GM03348 (cell line): ENCODE measurements at regions not wholly inside any gene's neighbourhood (a gene's known extent, or its start where the extent isn't known, plus 50 kb on each side); places are given as distances from the start of the nearest gene placed in this dataset.
A peak's percentile ranks its signal among the peaks of the same experiment; 100 is the strongest.

ENCODE experiments used
- DNase-seq: peaks from one replicate; pipeline ENCODE4 v3.0.0; 2012; ENCODE audit warnings: low spot score

DNA sequence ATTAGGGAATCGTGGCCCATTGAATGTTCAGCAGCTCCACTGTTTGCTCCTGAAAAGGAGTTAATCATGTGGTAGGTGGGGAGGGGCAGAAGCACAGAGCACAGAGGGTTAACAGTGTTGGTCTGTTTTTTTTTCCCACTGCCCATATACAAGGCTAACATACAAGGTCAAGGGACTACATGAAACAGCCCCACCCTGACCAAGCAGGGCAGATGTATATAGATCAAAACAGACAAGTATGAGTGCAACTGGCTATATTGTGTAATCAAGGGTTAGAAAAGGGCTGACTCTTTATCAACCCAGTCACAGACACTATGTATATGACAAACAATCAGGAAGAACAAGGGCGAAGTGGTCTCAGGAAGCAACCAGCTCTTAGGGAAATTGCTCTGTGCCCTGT, 186.6 kb upstream of the CDH11 start:
- DNase-seq, result no peak

GRCh38 chr16:65307286-65307685, 185.4 kb upstream of the CDH11 start:
- DNase-seq, result no peak

- DNase-seq, result no peak
Measured at GRCh38 chr16:65306722-65307121, 184.9 kb upstream of the CDH11 start.

GRCh38 chr16:65306300-65306699, 184.4 kb upstream of the CDH11 start:
- no peak for DNase-seq

DNA sequence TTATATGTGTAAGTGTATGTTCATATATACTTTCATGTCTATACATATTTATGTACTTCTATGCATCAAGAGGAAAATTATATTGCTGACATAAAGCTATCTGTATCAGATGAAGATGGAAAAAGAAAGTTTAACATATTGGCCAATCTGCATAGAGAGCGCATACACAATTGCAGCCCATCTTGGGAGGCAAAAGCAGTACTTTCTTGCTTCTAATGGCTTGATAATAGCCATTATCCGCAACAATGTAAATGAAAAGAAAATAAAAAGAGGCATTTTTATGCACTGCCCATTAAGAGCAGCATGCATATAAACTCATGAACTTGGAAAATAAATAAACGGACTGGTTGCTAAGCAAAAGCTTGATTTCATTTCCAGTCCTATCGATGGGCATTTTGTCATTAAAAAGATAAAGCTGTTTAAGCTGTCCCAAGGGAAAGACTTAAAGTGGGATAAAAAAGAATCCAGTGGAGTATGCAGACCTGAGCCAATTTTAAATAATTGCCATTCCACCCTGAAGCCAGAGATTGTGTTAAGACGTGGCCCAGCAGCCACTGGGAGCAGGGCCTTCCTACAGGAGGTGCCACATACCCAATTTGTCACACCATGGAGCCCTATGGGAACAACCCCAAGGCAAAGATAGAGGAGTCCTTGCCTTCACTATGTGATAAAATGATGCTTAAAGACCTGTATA, 183.6 kb upstream of the CDH11 start:
- no peak for DNase-seq

DNA sequence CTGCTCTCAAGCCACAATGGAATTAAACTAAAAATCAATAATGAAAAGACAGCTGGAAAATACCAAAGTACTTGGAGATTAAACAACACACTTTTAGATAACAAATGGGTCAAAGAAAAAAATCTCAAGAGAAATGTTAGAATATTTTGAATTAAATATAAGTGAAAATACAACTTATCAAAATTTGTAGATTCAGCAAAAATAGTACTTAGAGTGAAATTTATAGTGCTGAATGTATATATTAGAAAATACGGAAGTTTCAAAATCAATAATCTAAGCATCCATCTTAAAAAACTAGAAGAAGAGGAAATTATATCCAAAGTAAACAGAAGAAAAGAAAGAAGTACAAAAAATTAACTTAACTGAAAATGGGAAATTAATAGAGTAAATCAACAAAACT, 179.2 kb upstream of the CDH11 start:
- DNase-seq, result no peak

GRCh38 chr16:65297453-65297852, 175.6 kb upstream of the CDH11 start:
- no peak for DNase-seq

DNA sequence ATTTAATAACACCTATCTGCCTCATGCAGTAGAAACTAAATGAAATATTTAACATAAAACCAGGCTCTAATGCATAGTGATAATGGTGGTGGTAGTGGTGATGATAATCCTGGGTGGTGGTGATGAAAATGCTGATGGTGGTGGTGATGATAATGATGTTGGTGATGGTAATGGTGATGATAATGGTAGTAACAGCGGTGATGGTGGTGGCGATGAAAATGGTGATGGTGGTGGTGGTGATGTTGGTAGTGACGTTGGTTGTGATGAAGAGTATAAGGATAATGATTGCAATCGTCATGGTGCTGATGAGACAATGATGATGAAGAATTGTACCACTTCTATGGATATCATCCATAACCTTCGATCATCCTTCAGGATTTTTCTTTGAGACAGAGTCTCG, 173.7 kb upstream of the CDH11 start:
- DNase-seq, result no peak

DNA sequence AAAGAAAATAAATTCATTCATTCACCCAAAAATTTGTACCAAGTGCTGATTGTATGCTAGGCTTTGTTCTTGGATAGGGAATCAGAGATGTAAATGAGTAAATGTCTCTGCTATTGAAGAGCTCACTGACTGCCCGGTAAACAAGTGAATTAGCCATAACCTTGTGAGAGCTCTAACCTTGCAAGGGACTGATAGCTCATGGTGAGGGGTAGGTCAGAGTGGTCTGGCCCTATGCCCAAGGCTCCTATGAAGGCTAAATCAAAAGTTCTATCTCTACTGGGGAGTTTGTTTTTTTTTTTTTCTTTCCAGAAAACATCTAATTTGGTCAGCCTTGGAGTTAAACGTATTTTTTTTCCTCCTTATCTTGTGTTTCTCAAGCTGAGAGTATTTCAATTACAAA, 172.8 kb upstream of the CDH11 start:
- no peak for DNase-seq

GRCh38 chr16:65294165-65294564, 172.3 kb upstream of the CDH11 start:
- DNase-seq, result no peak

GRCh38 chr16:65289022-65289421, 167.2 kb upstream of the CDH11 start:
- no peak for DNase-seq

DNA sequence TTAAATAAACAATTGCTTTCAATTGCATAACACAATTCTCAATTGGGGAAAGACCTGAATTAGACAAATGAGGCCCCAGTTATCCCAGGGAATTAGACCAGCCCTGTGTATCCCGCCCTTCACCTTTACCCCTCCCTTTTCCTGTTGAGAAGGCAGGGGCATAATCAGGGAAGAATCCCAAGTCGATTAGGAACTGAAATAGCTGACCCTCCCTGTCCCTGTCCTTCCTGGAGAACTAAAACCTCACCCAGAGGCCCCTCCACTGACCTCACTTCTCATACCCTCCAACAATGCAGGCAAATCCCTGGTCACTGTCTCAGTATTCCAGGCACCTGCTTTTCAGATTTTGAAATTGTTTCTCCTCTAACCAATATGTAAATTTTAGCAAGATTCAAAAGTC, 165.4 kb upstream of the CDH11 start:
- no peak for DNase-seq

DNA sequence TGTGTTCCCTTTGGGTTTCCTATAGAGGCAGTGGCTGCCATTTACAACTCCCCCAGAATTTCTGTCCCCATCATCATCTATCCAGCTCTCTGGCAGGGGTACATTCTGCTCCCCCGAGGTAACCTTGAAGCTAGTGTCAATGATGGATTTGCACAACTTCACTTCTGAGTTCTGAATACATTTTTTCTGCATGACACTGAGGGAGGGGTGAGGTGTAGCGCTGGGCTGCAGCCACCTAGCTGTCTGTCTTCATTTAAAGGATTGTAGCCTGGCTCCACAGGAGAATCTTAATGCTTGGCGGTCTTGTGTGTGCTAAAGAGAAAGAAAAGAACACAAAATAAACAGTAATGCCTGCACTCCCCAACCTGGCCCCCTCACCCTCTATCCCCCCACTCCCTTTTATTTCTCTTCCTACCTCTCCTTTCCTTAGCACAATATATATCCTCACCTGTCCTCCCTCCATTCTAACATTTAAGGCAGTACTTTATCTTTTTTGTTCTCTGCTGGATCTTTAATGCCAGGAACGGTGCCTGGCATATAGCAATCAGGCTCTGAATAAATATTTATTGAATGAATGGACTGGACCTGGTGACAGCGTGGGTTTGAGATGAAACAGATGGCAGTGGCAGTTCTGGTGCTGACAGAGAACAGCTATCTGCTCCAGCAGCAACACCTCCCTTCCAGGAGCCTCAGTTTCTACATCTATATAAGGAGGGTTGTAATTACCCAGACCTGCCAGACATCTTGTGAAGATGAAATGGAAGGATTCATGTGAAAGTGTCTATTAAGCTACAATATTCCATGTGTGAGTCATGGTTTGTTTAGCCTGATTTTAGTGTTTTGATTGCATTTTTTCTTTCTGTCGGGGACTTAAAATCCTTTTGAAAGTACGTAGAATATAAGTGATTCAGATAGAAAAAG, 163.5 kb upstream of the CDH11 start:
- DNase-seq, result no peak

DNA sequence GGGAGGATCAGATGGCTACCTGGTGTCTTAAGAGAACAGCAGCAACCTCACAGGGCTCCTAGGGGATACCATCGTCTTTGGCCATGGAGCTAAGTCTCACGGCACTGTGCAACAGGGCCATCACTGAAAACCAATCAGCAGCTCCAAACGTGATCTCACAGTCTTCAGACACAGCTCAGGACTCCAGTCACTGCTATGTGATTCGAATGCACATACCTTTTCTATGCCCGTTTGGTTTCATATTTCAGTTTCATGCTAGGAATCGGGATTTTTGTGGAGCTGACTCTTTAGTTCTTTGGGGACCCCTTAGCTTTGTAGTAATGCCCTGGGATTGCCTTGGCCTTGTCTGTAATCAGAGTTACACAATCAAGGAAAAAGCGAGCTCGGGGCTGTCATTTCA, 162.8 kb upstream of the CDH11 start:
- DNase-seq, result no peak

DNA sequence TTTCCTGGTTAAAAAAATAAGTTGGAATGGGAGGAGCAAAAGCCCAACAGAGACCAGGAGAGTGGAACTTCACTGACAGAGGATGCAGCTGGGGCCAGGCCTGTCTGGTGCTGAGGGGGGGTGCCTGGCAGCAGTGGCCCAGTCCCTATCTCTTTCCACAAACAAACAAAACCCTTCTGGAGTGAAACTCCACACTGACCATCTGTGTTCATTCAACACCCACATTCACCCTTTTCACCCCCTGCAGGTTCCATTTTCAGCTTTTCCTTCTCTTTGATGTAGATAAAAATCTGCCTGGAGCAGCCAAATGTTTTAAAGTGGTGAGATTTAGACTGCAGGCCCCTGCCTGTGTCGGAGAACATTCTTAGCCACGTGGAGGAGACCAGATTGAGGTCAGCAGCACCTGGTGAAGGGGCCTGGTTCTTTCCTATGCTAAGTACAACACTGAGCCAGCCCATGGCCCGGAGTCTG, 161.4 kb upstream of the CDH11 start:
- DNase-seq, result no peak

- no peak for DNase-seq
Measured at GRCh38 chr16:65281586-65281985, 159.7 kb upstream of the CDH11 start.

- DNase-seq, result no peak
Measured at GRCh38 chr16:65280845-65281512, 159.1 kb upstream of the CDH11 start.

DNA sequence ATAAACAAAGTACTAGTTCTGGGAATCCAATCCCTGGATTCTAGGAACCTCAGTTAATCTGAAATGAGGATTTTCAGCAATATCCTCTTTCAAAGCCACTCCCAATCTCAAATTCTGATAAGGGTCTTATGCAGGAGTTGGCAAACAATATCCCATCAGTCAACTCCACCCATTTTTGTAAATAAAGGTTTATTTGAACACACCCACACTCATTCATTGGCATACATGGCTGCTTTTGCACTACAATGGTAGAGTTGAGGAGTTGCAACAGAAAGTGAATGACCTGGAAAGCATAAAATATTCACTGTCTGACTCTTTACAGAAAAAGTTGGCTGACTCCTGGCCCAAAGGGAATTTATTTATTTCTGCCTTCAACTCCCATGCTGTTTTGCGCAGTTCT, 157.7 kb upstream of the CDH11 start:
- no peak for DNase-seq

- no peak for DNase-seq
Measured at GRCh38 chr16:65278874-65279273, 157.0 kb upstream of the CDH11 start.

DNA sequence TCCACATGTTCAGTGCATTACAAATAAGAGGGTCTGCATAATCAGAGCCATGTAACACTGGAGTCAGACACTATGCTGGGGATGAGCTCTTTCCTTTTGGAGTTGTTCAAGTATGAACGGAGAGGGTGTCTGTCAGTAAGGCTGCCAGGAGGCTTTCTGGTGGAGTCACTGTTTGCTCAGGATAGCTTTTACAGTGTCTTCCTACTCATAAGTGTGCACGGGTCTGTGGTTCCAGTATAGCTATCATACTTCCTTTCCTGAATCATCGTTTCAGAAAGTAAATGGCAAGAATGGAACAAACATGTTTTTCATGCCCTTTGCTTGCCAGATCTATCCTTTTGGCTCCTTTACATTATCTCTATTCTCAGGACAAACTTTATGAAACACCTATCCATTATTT, 152.7 kb upstream of the CDH11 start:
- peak; percentile 25 for DNase-seq

GRCh38 chr16:65272699-65273414, 151.0 kb upstream of the CDH11 start:
- no peak for DNase-seq

DNA sequence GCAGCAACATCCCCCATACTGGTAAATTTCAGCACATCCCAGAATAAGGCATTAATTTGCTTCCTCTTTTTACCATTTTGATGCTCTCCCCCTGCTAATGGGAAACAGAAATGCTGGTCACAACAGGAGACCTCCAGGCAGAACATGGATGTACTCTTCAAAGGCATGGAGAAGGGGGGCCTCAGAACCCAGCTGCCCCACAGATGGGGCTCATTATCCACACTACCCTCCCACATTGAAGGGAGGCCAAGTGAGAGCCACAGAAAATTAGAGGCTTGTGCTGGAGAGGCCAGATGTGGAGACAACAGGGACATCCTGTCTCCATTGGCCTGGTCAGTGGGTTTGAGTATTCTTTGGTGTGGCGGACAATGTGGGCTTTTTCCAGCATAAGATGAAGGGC, 150.1 kb upstream of the CDH11 start:
- no peak for DNase-seq
